IPS-15b (cell line): ENCODE measurements at regions not wholly inside any gene's neighbourhood (a gene's known extent, or its start where the extent isn't known, plus 50 kb on each side); places are given as distances from the start of the nearest gene placed in this dataset.
"Not testable (repeated sequence)": the region's sequence is repeated elsewhere in the genome, so short reads cannot be mapped to it uniquely, and the experiment has no call there.

Experiments used
- H3K27me3 ChIP-seq: one replicate; pipeline ENCODE4 v1.6.1; 2013; ENCODE audit warnings: low read length; ENCODE audit not compliant: control insufficient read depth, insufficient read depth
- H3K36me3 ChIP-seq: one replicate; pipeline ENCODE4 v1.6.1; 2013; ENCODE audit warnings: low read length; ENCODE audit not compliant: control insufficient read depth, insufficient read depth
- H3K4me1 ChIP-seq: one replicate; pipeline ENCODE4 v1.6.1; 2013; ENCODE audit warnings: mild to moderate bottlenecking, low read length; ENCODE audit not compliant: control insufficient read depth, insufficient read depth
- H3K4me3 ChIP-seq: one replicate; pipeline ENCODE4 v1.5.1; 2013; ENCODE audit warnings: low read depth, low read length
- H3K9ac ChIP-seq: one replicate; pipeline ENCODE4 v1.6.1; 2013; ENCODE audit warnings: low read depth, mild to moderate bottlenecking, low read length
- H3K9me3 ChIP-seq: one replicate; pipeline ENCODE4 v1.6.1; 2013; ENCODE audit warnings: mild to moderate bottlenecking, low read length; ENCODE audit not compliant: control insufficient read depth, insufficient read depth

DNA sequence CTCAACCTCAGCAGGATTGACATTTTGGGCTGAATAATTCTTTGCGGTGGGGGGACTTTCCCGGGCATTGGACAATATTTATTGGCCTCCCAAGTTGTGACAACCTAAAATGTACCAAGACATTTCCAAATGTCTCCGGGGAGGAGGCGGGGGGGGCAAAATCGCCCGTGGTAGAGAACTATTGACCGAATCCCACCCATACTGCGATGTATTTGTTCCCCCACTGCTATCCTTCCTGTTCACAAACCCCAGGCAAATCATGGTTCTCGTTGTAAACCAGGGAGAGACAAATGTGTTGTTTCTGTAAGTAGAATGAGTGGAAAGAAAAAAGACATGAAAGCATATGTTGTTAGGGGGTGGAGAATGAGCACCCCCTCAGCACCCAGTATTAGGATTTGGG, 141.9 kb downstream of the PSAT1 start:
- Histone ChIP-seq H3K9ac (no peak overlapping the region), H3K9me3 (no peaks in the 10 kb centered on the region), H3K27me3 (no peaks in the 10 kb centered on the region), H3K4me1 (peaks cover 14% of the 10 kb centered on the region), H3K4me3 (no peak overlapping the region), H3K36me3 (no peaks in the 10 kb centered on the region)

- H3K4me3 ChIP-seq = peak overlapping the region; percentile 30
- no peaks in the 10 kb centered on the region for H3K27me3 ChIP-seq
- no peak overlapping the region for H3K9ac ChIP-seq
- H3K36me3 ChIP-seq = no peaks in the 10 kb centered on the region
- peaks cover 14% of the 10 kb centered on the region for H3K4me1 ChIP-seq
- no peaks in the 10 kb centered on the region for H3K9me3 ChIP-seq
Observed at GRCh38 chr9:78439190-78439865, 142.4 kb downstream of the PSAT1 start.

DNA sequence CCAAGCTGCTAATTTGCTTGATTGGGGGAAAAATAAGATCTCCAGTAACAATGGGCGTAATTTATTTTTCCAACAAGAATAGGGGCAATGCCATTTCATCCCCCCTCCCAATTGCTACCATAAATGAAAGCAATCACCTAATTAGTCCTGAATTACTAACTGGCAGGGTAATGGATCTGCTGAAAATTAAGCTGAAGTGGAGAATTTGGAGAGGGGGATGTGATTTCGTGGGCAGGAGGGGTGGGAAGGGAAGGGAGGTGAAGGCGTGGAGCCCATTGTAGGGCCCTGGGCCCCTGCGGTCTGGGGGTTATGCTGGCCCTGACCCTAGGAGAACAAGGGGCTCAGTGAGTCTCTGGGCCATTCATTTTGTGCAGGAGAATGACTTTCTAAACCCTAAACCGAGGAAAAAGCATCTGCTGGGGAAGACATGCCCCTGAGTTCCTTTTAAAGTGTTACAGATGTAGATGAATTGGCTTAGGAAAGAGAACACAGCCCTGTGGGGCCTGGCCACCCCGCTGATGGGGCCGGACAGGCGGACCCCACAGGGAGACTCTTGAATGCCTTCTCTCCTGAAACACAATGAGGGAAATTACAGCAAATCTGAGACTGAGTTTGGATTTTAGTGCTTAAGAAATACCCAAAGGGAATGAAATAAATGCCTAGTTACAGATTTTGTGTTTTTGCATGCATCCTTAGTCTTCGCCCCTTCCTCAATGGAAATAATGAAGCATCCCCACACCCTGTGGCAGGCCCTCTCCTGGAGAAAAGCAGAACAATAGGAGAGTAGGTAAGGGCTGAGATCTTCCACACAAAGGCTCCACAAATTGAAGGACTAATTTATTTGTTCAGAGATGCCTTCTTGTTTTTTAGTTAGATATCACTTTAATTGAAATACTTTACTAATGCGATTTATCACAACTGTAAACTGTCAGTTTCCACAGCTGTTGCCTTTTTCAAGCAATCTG, 143.2 kb downstream of the PSAT1 start:
- Histone ChIP-seq H3K27me3 (no peaks in the 10 kb centered on the region), H3K36me3 (no peaks in the 10 kb centered on the region), H3K9ac (no peak overlapping the region), H3K4me3 (no peak overlapping the region), H3K9me3 (no peaks in the 10 kb centered on the region), H3K4me1 (peaks cover 14% of the 10 kb centered on the region)

- H3K4me1 ChIP-seq = peaks cover 14% of the 10 kb centered on the region
- no peaks in the 10 kb centered on the region for H3K27me3 ChIP-seq
- no peaks in the 10 kb centered on the region for H3K9me3 ChIP-seq
- H3K4me3 ChIP-seq = no peak overlapping the region
- H3K9ac ChIP-seq = no peak overlapping the region
- H3K36me3 ChIP-seq = no peaks in the 10 kb centered on the region
Observed at GRCh38 chr9:78441396-78441795, 144.5 kb downstream of the PSAT1 start.

DNA sequence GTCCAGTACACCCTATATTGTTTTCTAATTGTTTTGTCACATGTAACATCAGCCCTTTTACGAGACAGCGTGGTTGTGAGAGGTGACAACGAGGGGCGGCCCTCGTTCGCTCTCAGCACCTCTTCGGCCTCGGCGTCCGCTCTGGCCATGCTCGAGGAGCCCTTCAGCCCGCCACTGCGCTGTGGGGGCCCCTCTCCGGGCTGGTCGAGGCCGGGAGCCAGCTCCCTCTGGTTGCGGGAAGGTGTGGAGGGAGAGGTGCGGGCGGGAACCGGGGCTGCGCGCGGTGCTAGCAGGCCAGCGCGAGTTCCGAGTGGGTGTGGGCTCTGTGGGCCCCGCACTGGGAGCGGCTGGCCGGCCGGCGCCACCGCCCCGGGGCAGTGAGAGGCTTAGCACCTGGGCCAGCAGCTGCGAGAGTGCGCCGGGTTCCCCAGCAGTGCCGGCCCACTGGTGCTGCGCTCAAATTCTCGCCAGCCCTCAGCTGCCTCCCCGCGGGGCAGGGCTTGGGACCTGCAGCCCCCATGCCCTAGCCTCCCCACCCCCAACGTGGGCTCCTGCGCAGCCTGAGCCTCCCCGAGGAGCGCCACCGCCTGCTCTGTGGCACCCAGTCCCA, 145.0 kb downstream of the PSAT1 start:
- Histone ChIP-seq H3K4me3 (no peak overlapping the region), H3K36me3 (no peaks in the 10 kb centered on the region), H3K9ac (no peak overlapping the region), H3K9me3 (no peaks in the 10 kb centered on the region), H3K4me1 (peaks cover 14% of the 10 kb centered on the region), H3K27me3 (no peaks in the 10 kb centered on the region)

GRCh38 chr9:78442577-78442976, 145.7 kb downstream of the PSAT1 start:
- peaks cover 14% of the 10 kb centered on the region for H3K4me1 ChIP-seq
- H3K4me3 ChIP-seq, H3K9ac ChIP-seq, H3K36me3 ChIP-seq, H3K9me3 ChIP-seq, H3K27me3 ChIP-seq: not testable (repeated sequence)

- Histone ChIP-seq H3K9ac (no peak overlapping the region), H3K9me3 (no peaks in the 10 kb centered on the region)
Observed at GRCh38 chr9:78443946-78444345, 147.0 kb downstream of the PSAT1 start.

GRCh38 chr9:78448960-78449673, 152.2 kb downstream of the PSAT1 start:
- Histone ChIP-seq H3K4me1 (peaks cover 8% of the 10 kb centered on the region), H3K9me3 (no peaks in the 10 kb centered on the region), H3K27me3 (no peaks in the 10 kb centered on the region), H3K9ac (no peak overlapping the region), H3K4me3 (no peak overlapping the region), H3K36me3 (no peaks in the 10 kb centered on the region)

More at GRCh38 chr9:78443946-78444345, 147.0 kb downstream of the PSAT1 start:
- Histone ChIP-seq H3K27me3 (no peaks in the 10 kb centered on the region), H3K4me1 (peaks cover 8% of the 10 kb centered on the region), H3K36me3 (no peaks in the 10 kb centered on the region), H3K4me3 (no peak overlapping the region)

GRCh38 chr9:78453450-78453849, 156.5 kb downstream of the PSAT1 start:
- Histone ChIP-seq H3K36me3 (no peaks in the 10 kb centered on the region), H3K9ac (no peak overlapping the region), H3K9me3 (no peaks in the 10 kb centered on the region), H3K4me3 (no peak overlapping the region), H3K27me3 (no peaks in the 10 kb centered on the region), H3K4me1 (peaks cover 8% of the 10 kb centered on the region)

DNA sequence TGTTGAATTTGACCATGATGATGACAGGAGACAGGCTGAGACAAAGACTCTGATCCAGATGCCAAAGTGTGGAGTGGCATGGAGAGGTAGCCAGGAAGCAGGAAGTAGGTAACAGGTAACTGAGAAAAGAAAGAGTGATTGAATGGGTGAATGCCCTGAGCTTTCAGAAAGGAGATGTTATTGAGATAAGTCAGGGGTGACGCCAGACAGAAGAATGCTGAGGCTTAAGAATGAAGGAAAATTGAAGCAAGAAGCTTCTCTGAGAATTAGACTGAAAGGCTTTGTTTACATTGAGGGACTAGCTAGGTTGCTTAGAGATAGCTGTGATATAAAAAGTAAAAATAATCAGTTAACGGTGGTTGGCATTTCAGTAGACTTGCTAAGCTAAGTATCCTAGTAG, 165.7 kb downstream of the PSAT1 start:
- Histone ChIP-seq H3K4me3 (no peak overlapping the region), H3K9ac (no peak overlapping the region)

GRCh38 chr9:78463750-78464149, 166.8 kb downstream of the PSAT1 start:
- Histone ChIP-seq H3K4me1 (no peaks in the 10 kb centered on the region), H3K36me3 (no peaks in the 10 kb centered on the region), H3K4me3 (no peak overlapping the region), H3K9ac (no peak overlapping the region), H3K9me3 (no peaks in the 10 kb centered on the region), H3K27me3 (no peaks in the 10 kb centered on the region)

More for the DNA sequence above, 165.7 kb downstream of the PSAT1 start:
- no peaks in the 10 kb centered on the region for H3K27me3 ChIP-seq
- no peaks in the 10 kb centered on the region for H3K4me1 ChIP-seq
- H3K9me3 ChIP-seq = no peaks in the 10 kb centered on the region
- no peaks in the 10 kb centered on the region for H3K36me3 ChIP-seq
